ENCODE measurements at regions not wholly inside any gene's neighbourhood (a gene's known extent, or its start where the extent isn't known, plus 50 kb on each side); places are given as distances from the start of the nearest gene placed in this dataset.
"Not testable (repeated sequence)": the region's sequence is repeated elsewhere in the genome, so short reads cannot be mapped to it uniquely, and the experiment has no call there.

GRCh38 chr16:85283305-85284050 is 171.2 kb upstream of the CIBAR2 start:
- no peak for DNase-seq

GRCh38 chr16:85284141-85284817 is 172.0 kb upstream of the CIBAR2 start:
- no peak for DNase-seq

DNA sequence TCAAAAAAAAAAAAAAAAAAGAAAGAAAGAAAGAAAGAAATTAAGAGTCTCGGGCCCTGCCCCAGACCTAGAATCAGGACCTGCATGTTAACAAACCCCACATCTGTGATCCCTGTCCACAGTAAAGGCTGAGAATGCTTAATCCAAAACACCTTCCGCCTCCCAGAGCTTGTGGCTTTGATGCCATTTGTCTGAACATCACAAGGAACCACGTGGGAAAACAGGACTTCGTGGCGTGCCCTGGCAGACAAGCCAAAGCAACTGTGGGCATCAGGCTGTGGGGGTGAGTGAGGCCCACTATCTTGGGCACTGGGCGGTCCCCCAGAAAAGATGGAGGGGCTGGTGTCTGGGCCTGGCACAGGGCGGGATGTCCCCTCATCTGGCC is 173.4 kb upstream of the CIBAR2 start:
- no peak for DNase-seq

GRCh38 chr16:85286066-85286831 is 174.0 kb upstream of the CIBAR2 start:
- no peak for DNase-seq

DNA sequence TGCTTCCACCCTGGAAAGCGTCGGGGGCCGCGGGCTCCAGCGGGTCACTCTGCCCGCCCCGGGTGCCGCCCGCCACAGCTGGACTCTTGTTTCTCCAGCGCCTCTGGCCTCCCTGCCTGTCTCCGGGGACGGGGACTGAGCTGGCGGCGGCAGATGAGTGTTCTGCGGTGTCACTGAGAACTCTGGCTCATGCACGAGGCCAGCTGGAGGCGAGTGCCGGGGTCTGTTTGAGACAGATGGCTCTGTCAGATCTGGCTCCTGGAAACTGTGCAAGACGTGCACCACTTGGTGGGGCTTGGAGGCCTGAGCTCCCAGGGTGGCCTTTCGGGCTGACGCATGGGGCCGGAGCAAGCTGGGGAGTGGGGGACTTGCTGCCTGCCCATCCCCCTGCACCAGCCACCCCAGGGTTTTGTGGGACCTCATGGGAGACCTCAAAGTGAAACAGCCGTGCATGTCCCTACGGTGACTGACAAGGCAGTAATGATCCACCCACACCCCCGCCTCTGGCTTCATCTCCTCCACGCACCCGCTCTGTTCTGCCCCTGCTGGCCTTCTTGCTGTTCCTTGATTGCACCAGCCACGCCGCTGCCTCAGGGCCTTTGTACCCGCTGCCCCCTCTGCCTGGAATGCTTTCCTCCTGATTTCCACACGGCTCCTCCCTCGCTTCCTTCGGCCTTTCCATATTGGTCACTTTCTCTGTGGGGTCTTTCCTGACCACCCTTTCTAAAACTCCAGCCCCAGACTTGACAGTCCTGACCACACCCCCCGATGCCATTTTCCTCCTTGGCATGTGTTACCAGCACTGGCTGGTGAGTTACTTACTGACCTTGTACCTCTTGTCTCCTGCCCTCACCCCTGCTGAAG is 174.9 kb upstream of the CIBAR2 start:
- DNase-seq, result no peak

GRCh38 chr16:85287815-85288109 is 175.5 kb upstream of the CIBAR2 start:
- not testable (repeated sequence) for DNase-seq

DNA sequence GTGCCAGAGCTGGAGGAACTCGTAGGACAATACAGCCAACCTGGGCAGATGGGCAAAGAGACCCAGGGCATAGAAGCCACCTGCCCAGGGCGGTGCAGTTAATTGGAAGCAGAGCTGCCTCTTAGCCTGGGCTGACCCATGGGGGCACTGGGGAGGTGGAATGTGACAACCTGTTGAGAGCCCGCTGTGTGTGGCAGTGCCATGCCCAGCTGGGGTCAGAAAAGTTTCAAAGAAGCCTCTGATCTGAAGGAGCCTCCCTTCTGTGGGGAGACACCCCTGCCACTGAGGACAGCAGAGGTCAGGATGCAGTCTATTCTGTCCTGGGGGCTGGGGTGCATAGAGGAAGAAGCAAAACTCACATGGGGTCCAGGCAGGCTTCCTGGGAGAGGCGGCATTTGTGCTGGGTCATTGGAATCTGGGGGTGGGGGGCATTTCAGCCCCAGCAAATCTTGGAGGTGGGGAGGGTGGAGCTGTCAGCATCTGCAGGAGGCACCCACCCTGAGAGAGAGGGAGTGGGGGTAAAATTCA is 176.1 kb upstream of the CIBAR2 start:
- no peak for DNase-seq

- no peak for DNase-seq
These were observed 176.8 kb upstream of the CIBAR2 start for GRCh38 chr16:85288869-85289660.

- DNase-seq, result no peak
These were observed 177.7 kb upstream of the CIBAR2 start for GRCh38 chr16:85289760-85290625.

- no peak for DNase-seq
These were observed 178.5 kb upstream of the CIBAR2 start for GRCh38 chr16:85290626-85291301.

GRCh38 chr16:85291302-85292148 is 179.3 kb upstream of the CIBAR2 start:
- no peak for DNase-seq

GRCh38 chr16:85293458-85293857 is 181.2 kb upstream of the CIBAR2 start:
- no peak for DNase-seq

DNA sequence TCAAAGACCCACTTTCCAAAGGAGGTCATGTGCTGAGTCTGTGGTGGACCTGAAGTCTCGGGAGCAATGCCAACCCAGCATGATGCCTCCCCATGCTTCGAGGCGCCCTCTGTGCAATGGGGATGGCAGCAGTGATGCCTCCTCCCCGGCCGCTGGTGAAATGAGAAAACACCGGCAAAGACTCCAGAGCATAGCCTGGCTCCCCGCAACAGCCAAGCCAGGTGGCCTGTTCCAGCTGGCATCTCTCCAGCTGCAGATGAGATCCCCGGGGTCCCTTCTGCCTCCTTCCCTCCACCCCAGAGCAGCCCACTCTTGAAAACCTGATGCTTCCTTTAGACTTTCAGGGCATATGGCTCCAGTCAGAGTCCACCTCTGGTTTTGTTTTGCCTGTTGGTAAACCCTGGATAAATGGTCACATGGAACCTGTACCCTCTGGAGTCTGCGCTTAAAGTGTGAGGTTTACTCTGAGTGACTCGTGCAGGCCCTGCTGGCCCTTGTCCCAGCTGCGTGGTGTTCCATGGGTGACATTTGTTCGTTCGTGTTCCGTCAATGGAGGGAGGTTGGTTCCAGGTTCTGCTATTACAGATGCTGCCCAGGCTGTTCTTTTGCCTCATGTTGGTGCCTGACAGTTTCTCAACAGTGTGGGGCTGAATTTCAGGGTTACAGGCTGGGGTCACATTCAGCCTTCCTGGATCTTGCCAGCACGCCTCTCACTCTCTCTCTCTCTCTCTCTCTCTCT is 181.8 kb upstream of the CIBAR2 start:
- no peak for DNase-seq

- DNase-seq, result no peak
These were observed 182.7 kb upstream of the CIBAR2 start for GRCh38 chr16:85294810-85295508.

DNA sequence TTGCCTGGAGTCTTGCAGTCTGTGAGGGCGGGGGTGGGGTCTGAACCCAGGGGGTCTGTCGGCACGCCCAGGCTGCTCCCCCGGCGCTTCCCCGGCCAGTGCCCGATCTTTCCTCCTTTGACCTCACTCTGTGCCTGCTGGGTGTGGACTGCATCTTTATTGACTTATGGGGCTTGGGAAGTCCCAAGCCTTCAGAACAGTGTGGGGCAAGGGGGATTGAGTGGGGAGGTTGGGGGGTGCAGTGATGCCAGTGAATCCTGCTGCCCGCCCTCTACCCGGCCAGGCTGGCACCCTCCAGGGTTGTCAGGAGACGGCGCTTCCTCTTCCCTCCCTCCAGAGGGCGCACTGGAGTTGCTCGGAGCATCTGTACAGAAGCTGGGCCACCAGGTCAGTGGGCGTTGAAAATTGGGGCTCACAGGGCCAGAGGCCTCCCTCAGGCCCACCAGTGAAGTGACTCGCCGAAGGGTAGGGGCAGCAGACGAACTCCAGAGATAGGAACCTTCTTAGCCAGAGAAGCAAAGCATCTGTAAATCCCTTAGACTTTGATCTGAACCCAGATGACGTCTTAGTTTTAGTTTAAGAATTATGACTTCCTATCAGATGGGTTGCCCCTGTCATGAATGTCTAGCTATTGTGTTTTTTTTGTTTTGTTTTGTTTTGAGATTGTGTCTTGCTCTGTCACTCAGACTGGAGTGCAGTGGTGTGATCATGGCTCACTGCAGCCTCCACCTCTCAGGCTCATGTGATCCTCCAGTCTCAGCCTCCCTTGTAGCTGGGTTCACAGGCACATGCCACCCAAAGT is 184.8 kb upstream of the CIBAR2 start:
- peak; percentile 52 for DNase-seq

- DNase-seq, result no peak
These were observed 185.6 kb upstream of the CIBAR2 start for GRCh38 chr16:85297881-85298280.

GRCh38 chr16:85300406-85300968 is 188.2 kb upstream of the CIBAR2 start:
- no peak for DNase-seq

Measured in CD4-positive, alpha-beta T cell treated with Interleukin-12 subunit alpha and Interleukin-12 subunit beta, for 1 hour (primary cell).